ENCODE measurements at regions not wholly inside any gene's neighbourhood (a gene's known extent, or its start where the extent isn't known, plus 50 kb on each side); places are given as distances from the start of the nearest gene placed in this dataset.

DNA sequence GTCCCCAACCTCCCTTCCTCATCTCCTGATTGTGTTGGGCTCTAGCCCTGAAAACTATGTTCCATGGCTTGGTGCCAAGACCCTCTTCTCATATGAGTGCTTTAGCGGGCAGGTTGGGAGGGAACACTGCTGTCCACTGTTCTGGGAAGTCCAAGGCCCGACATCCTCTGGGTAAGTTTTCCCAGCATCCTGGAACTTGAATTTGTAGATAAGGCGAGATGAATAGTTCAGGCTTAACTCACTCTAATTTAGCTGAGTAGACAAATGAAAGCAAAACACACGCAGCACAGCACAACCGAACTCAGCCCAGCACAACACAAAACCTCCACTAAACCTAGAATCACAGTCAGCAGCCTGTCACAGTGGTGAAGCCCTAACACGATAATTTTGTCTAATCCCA, 95.3 kb upstream of the SLC28A3 start:
- TF ChIP-seq, protein P1, sequence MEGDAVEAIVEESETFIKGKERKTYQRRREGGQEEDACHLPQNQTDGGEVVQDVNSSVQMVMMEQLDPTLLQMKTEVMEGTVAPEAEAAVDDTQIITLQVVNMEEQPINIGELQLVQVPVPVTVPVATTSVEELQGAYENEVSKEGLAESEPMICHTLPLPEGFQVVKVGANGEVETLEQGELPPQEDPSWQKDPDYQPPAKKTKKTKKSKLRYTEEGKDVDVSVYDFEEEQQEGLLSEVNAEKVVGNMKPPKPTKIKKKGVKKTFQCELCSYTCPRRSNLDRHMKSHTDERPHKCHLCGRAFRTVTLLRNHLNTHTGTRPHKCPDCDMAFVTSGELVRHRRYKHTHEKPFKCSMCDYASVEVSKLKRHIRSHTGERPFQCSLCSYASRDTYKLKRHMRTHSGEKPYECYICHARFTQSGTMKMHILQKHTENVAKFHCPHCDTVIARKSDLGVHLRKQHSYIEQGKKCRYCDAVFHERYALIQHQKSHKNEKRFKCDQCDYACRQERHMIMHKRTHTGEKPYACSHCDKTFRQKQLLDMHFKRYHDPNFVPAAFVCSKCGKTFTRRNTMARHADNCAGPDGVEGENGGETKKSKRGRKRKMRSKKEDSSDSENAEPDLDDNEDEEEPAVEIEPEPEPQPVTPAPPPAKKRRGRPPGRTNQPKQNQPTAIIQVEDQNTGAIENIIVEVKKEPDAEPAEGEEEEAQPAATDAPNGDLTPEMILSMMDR (IDR thresholded peaks at IDR 0.05): no peak

DNA sequence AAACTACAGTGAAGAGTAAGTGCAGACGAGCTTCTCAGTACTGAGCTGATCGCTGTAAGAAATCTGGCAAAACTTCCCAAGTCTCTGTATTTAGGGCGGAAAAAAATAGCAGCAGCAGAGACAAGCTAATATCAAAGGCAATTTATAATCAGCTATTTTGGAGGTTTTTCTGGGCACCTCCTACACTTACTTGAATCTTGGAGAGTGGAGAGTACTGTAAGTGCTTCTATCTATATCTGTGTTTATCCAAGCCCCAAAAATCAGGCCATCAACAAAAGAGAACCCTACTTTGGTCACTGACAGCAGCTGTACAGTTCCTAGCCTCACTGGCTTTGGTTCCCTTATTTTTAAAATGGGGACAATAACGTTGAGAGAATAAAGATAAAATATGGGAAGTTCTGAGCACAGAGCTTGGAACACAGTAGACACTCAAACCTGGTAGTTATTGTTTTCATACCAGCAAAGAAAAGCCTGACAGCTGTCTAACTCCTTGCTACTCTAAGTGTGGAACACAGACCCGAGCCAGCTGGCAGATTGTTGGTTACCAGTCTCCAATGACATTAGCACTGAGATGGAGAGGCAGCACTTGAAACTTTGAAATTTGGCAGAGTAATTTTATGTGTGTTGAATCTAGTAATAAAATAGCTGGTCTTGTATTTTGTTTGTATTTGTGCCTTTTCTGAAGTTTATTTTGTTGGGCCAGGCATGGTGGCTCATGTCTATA, 96.0 kb upstream of the SLC28A3 start:
- TF ChIP-seq, protein P1 (IDR thresholded peaks at IDR 0.05): no peak

DNA sequence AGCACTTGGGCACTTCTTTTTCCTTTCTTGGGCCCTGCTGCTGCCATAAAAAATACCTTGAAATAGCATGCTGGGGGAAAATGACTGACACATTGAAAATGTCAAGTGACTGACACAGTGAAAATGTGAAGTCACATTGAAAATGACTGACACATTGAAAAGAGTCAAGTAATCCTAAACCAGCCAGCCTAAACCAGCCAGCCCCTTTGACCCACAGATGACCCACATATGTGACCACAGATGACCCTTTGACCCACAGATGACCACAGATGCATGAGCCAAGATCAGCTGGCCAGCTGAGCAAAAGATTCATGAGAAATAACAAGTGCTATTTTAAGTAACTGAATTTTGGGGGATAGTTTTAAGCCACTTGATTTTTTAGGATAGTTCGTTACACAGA, 97.8 kb upstream of the SLC28A3 start:
- TF ChIP-seq, protein P1 (IDR thresholded peaks at IDR 0.05): no peak

DNA sequence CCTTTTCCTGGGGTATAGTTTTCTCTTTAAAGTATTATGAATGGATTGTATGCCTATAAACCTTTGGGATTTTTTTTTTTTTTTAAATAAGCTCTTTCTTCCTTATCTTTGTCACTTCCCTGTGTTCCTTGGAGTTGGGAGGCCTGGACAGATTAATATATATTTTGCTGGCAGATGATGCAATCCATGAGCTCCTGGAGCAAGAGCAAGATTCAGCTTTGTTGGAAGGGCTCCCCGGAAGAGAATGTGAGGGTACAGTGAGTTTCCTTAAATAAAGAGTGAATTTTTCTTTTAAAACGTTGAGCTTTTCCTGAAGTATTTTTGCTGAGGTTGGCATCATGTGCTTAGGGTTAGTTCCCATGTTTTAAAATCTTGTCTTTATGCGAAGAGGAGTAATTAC, 98.7 kb upstream of the SLC28A3 start:
- TF ChIP-seq, protein P1 (IDR thresholded peaks at IDR 0.05): no peak

DNA sequence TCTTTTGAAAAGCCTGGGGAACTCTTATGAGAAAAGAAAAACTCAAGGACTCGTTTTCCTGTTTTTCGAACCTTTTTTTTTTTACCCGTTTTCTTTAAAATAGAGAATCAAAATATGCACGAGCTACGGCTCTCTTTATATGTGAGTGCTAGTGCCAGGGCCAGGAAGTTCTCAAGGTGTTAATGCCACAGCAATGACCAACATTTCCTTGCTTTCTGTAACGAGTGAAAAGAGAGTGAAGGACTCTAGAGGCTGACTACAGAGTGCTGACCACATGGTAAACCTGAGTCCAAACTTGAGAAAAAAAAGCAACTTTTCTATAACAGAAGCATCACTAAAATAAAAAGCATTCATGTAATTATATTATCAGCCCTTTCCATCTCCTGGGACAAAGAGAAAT, 102.2 kb upstream of the SLC28A3 start:
- TF ChIP-seq, protein P1 (IDR thresholded peaks at IDR 0.05): no peak

DNA sequence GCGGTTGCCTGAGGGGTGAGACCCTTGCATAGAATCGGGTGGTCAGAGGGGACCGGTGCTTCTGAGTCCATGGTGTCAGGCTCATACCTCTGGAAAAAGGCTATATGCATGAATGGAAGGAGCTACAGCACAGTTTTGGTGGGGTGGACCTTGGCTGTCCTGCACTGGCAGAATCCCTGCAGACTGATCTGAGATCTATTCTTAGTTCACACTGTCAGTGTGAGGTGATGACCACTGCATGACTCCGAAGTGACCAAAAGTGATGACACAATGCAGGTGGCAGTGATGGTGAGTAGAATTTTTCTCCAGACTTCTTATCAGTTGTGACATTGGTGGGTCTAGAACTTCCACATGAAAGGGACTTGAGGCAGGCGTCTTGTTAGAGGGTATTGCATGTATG, 105.2 kb upstream of the SLC28A3 start:
- TF ChIP-seq, protein P1 (IDR thresholded peaks at IDR 0.05): no peak

DNA sequence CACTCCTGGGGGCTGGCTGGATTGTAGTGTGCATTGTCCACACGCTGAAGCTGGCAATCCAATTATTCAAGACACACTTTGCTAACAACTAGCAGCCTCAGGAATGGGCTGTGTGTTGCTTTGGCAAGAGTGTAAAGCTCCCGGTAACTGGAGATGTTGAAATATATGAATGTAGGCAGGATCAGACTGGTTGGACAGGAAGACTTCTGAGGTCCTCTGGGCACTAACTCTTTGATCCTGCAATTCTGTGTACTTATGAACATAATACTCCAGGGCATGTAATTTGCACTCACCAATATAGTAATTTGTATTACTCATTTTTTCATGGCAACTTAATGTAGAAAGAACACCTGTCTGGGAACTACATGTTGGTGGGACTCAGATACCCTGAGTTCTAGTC, 106.7 kb upstream of the SLC28A3 start:
- TF ChIP-seq, protein P1 (IDR thresholded peaks at IDR 0.05): no peak

DNA sequence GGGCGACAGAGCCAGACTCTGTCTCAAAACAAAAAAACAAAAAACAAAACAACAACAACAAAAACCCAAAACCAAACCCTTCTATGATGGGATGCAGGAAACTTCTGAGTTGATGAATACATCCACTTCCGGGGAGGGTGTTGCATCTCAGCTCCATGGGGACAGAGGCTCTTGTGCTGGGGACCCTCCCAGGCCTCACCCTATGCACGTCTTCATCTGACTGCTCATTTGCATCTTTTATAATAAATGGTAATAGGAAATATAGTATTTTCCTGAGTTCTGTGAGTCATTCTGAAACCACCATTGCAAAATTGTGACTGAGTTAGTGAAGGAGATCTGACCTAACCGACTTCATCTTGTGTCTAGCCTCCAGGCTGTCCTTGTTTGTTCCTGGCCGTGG, 109.5 kb upstream of the SLC28A3 start:
- TF ChIP-seq, protein P1 (IDR thresholded peaks at IDR 0.05): no peak

Measured in LNCAP (cell line).